CD4-positive, alpha-beta T cell treated with Interleukin-12 subunit alpha and Interleukin-12 subunit beta, for 1 hour (primary cell): ENCODE measurements at regions not wholly inside any gene's neighbourhood (a gene's known extent, or its start where the extent isn't known, plus 50 kb on each side); places are given as distances from the start of the nearest gene placed in this dataset.
"Not testable (repeated sequence)": the region's sequence is repeated elsewhere in the genome, so short reads cannot be mapped to it uniquely, and the experiment has no call there.

ENCODE experiments used
- DNase-seq: peaks from one replicate; pipeline ENCODE4 v3.0.0-alpha.2; 2020

DNA sequence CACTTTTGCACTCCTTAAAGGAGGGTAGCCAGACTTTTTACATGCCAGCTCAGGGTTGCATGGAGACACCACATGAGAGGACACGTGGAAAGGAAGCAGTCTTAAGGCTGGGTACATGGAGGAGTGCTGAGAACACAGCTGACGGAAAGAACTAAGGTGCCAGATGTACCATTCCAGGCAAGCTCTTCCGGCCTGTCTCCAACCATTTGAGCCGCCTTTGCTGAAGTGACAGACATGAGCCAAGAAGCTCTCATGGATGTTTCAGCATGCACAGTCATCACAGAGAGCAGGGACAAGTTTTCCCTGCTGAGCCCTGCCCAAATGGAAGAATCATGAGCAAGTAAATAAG, 83.4 kb upstream of the BMP2K start:
- DNase-seq = no peak

GRCh38 chr4:78693777-78694456, 82.2 kb upstream of the BMP2K start:
- no peak for DNase-seq

DNA sequence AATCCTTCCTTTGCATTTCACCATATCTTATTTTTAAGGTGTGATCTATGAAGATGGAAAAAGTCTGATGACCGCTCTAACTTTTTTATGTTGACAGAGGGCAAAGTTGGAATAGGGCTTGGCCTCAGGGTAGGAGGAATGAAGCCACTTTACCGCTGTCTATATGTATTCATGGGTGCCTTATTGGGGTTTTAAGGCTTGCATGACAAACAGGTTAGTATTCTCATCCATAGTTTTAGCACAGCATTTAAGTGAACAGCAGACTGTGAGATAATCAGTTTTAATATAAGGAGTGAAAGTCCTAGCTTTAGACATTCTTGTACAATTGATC, 81.7 kb upstream of the BMP2K start:
- DNase-seq = no peak

DNA sequence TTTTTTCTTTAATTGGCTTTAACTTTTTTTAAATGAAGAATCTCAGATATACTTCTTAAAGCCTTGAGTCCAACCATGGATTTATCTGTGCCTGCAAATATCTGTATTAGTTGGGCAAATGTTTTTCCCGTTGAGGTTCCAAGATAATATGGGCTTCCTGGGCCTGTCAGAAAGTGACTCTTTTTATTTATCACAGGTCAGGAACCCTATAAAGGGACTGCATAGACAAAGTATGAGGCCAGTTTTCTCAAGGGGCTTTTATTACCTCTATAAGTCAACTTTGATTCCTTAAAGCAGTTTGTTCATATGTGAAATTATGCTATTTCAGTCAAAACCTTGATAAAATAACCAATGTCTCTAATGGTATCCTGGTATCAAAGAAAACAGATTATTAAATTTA, 80.2 kb upstream of the BMP2K start:
- no peak for DNase-seq

DNA sequence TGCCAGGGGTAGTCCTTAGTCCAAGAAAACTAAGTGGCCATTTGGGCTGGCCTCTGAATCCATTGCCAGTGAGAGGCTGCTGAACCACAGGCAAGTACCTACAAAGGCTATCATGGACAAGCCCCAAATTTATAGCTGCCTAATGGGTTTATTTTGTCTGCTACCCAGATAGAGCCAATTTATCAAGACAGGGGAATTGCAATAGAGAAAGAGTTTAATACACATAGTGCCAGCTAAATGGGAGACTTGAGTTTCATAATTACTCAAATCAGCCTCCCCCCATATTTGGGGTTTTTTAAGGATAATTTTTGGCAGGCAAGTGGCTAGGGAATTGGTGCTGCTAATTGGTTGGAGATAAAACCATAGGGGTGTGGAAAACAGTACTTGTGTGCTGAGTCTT, 73.1 kb upstream of the BMP2K start:
- no peak for DNase-seq

- DNase-seq = no peak
These were observed 71.8 kb upstream of the BMP2K start for GRCh38 chr4:78704317-78704716.

GRCh38 chr4:78704981-78705683, 71.0 kb upstream of the BMP2K start:
- DNase-seq = no peak

GRCh38 chr4:78706302-78706701, 69.8 kb upstream of the BMP2K start:
- DNase-seq = no peak

DNA sequence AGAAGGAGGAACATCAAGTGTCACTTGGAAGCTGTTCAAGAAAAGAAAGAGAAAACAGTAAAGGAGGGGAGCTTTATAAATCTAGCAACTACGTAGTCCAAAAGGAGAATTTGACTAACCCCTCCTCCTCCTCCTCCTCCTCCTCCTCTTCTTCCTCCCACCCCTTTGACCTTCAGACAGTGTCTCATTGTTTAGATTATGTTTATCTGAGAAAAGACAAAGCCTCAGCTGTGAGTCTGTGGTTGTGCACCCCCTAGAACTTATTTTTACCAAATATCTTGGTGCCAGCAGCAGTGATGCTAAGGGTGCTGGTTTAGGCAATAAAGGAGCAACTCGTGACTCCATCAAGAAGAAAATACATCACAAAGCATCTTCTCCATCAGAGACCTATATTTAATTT, 68.9 kb upstream of the BMP2K start:
- no peak for DNase-seq

GRCh38 chr4:78707793-78708192, 68.4 kb upstream of the BMP2K start:
- DNase-seq = no peak

- DNase-seq = no peak
These were observed 65.6 kb upstream of the BMP2K start for GRCh38 chr4:78710536-78710935.

DNA sequence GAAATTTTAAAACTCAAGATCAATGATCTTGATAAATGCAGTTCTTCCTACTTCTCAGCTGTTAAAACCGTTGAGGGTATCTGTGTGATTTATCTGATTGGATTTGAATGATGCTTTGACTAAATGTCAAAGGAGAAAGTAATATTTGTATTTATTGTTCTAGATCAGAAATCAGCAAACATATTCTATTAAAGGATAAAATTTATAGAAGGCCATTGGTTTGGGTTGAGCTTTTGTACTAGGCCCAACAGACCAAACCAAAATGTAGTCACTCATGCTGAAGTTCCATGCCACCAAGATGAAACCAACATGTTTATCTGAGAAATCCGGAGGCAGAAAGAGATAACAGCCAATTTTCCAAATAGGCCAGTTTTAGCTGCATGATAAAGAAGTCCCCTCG, 64.5 kb upstream of the BMP2K start:
- no peak for DNase-seq

DNA sequence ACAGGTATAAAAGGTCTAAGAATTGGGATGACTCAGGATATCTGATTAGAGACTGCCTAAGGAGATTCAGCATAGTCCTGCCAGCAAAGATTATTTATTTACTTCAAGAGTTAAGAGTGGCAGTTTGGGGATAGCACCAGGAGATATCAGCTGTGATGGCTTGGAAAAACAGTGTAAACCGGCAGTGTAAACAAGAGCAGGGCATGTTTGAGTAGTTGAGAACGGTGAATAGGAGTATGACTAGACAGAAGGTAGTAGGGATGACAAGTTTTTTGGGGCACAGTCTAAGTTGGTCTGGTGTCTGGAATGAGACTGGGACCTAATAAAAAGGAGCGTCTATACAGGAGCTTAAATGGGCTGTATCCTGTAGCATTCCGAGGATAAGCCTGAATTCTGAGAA, 61.6 kb upstream of the BMP2K start:
- DNase-seq = not testable (repeated sequence)

DNA sequence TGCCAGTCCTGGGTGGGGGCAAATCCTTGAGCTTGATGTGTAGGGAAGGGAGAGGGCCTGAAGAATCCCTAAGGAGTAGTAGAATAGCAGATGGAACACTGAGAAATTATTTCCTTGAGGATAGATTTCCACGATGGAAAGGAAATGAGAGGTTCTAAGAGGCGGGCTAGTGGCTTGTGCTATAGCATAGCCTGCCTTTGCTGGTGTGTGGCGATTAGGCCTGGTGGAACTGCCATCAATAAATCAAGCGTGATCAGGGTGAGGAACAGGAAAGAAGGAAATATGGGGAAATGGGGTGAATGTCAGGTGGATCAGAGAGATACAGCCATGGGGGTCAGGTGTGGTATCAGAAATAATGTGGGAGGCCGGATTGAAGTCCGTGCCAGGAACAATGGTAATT, 60.8 kb upstream of the BMP2K start:
- DNase-seq = not testable (repeated sequence)

GRCh38 chr4:78717712-78718111, 58.4 kb upstream of the BMP2K start:
- not testable (repeated sequence) for DNase-seq

GRCh38 chr4:78720204-78720603, 55.9 kb upstream of the BMP2K start:
- no peak for DNase-seq

GRCh38 chr4:78720994-78721677, 55.0 kb upstream of the BMP2K start:
- DNase-seq = peak; percentile 19

- DNase-seq = no peak
These were observed 54.4 kb upstream of the BMP2K start for GRCh38 chr4:78721747-78722146.

- DNase-seq = no peak
These were observed 53.8 kb upstream of the BMP2K start for GRCh38 chr4:78722320-78722719.

DNA sequence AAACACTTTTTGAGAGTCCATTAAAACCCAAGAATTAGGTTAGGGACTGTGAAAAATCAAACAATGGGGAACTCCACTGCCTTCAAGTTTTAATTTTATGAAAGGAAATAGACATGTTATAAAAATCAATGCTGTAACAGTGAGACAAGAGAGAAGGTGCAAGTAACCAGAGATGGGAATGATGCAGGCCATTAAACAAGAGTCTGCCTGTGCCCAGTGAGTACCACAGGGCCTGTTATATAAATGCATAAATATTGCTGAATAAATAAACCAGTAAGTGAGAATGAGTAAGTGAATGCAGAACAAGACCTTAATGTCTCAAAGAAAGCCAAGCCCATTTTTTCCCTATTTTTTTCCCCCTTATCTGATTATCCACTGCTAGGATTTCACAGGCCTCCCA, 53.3 kb upstream of the BMP2K start:
- DNase-seq = no peak
